HEK293T (cell line): ENCODE measurements at regions not wholly inside any gene's neighbourhood (a gene's known extent, or its start where the extent isn't known, plus 50 kb on each side); places are given as distances from the start of the nearest gene placed in this dataset.

Source experiments
- CTBP1 ChIP-seq: fragments of 450-650 bp; IDR thresholded peaks from 2 replicates; pipeline ENCODE4 v1.6.1; 2016; ENCODE audit warnings: borderline replicate concordance
- FOXA1 ChIP-seq: fragments of 450-650 bp; IDR thresholded peaks from 2 replicates; pipeline ENCODE4 v1.6.1; 2016; ENCODE audit warnings: mild to moderate bottlenecking
- HDGF ChIP-seq: fragments of 450-650 bp; IDR thresholded peaks from 2 replicates; pipeline ENCODE4 v1.6.1; 2017; ENCODE audit warnings: antibody characterized with exemption, borderline replicate concordance
- TF ChIP-seq, protein P1 (sequence below): fragments of 450-650 bp; IDR thresholded peaks from 2 replicates; pipeline ENCODE4 v1.6.1; 2016

DNA sequence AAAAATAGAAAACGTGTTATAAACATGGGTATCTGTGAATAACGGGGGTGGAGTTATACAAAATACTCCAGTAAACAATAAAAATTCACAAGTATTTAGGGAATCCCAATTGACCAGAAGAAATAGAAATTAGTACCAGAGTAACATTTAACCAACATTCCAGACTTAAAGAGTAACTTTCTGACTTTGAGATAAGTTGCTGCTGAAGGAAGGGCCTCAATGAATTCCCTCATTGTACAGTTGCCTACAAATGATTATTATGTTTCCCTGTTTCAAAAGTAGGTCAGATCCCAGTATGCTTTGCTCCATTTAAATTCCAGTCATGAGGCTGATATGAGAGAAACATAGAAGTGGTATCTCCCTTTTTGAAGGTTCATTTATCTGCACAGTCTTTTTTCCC, 88.3 kb upstream of the KCNH7 start:
- TF ChIP-seq, protein P1, sequence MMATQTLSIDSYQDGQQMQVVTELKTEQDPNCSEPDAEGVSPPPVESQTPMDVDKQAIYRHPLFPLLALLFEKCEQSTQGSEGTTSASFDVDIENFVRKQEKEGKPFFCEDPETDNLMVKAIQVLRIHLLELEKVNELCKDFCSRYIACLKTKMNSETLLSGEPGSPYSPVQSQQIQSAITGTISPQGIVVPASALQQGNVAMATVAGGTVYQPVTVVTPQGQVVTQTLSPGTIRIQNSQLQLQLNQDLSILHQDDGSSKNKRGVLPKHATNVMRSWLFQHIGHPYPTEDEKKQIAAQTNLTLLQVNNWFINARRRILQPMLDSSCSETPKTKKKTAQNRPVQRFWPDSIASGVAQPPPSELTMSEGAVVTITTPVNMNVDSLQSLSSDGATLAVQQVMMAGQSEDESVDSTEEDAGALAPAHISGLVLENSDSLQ = no peak
- TF ChIP-seq FOXA1 (no peak), HDGF (no peak), CTBP1 (no peak)
